ENCODE measurements at regions not wholly inside any gene's neighbourhood (a gene's known extent, or its start where the extent isn't known, plus 50 kb on each side); places are given as distances from the start of the nearest gene placed in this dataset.

DNA sequence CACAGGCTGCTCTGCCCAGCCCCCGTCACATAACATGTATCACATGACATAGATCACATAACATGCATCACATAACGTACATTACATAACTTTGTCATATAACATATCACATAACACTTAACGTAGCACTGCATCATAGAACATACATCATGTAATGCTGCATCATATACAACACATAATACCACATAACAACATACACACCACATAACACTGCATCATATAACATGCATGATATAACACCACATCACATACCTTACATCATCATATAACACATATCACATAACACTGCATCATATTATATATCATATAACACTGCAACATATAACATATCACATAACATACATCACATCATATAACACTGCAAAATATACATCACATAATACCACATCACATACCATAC, 83.8 kb downstream of the AXIN2 start:
- no peak for DNase-seq

- DNase-seq, result no peak
Observed at GRCh38 chr17:65474660-65475059, 86.8 kb downstream of the AXIN2 start.

DNA sequence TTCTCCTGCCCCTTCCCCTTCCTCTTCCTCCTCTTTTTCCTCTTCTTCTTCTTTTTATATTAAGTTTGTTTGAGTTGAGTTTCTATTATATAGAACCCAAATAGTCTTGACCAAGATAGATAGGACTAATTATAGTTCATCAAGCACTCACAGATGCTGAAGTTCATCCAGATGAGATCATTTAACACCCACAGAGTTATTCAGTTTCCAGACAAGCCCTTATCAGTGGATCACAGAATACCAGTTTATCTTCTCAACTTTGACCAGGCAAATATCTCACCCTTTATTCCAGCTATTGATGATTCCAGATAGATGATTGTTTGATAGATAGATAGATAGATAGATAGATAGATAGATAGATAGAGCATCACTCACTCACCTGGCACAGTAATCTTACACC, 87.5 kb downstream of the AXIN2 start:
- no peak for DNase-seq

DNA sequence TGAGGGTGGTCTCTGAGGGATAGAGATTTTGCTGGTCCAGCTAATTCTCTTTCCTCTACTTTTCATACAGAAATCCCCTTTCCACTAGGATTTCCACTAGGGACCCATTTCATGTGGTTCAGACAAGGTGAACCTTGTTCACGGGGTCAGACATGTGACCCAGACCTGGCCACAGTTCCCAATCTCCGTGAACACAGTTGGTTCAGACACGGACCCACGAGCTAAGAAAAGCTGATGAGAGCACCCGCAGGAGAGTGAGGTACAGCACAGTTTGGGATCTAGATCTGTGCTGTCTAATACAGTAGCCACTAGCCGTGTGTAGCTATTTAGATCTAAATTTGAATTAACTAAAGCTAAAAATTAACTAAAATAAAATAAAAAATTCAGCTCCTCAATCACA, 88.1 kb downstream of the AXIN2 start:
- no peak for DNase-seq

- DNase-seq, result no peak
Observed at GRCh38 chr17:65472666-65473309, 88.7 kb downstream of the AXIN2 start.

GRCh38 chr17:65470783-65471182, 90.7 kb downstream of the AXIN2 start:
- no peak for DNase-seq

GRCh38 chr17:65468321-65468720, 93.1 kb downstream of the AXIN2 start:
- no peak for DNase-seq

- no peak for DNase-seq
Observed at GRCh38 chr17:65467156-65467555, 94.3 kb downstream of the AXIN2 start.

- no peak for DNase-seq
Observed at GRCh38 chr17:65466547-65466946, 94.9 kb downstream of the AXIN2 start.

GRCh38 chr17:65463242-65463641, 98.2 kb downstream of the AXIN2 start:
- no peak for DNase-seq

DNA sequence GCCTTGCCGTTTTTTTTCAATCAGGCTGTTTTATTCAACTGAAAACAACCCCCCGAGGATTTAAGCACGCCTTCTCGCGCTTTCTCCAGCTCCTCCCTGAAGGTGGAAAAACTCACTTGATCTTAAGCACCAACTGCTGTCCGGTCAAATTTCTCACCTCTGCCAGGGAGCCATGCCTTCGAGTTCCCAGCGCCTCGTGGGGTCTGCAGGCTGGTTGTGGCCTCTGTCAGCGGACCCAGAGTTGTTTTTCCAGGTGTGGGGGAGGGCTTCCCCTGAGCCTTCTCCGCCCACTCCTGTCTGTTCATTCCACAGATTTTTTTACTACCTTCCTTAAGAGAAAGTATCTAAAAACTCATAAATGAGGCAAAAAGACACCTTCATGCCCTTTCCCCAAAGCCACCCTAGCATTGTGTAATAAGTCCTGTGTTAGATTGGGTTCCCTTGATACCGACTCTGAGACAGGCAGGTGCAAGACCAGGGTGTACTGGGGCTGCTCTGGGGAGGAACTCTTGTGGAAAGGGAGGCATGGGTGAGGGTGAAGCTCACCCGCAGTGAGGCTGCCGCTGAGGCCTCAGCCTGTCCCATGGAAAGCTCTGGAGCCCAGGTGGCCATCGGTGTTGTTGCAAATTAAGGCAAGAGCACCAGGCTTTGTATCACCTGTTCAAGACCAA, 101.6 kb downstream of the AXIN2 start:
- DNase-seq, result no peak

DNA sequence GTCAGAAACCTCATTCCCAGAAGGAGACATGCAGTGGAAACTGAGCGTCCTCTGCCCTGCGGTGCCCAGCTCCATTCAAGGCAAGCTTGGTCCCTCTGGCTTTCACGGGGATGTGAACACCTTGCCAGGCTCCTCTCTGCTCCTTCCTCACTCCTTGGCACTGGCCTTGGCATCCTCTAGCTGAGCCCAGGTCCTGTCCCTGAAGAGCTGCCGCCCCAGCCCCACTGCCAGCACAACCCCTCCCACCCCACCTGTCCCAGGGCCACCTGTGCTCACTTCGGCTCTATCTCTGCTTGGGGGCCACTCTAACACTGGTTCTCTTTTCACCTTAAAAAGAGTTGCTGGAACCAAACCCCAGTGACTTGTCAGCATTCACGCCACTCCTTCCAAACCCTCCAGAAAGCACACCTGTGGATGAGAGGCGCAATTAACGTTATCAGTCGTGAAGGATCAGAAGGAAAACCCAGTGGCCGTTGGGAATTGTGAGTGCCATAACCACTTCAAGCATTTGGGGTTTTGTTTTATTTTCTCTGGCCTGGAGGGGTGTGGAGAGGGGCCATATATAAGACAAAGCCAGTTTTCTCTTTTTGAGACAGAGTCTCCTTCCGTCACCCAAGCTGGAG, 103.7 kb downstream of the AXIN2 start:
- no peak for DNase-seq

DNA sequence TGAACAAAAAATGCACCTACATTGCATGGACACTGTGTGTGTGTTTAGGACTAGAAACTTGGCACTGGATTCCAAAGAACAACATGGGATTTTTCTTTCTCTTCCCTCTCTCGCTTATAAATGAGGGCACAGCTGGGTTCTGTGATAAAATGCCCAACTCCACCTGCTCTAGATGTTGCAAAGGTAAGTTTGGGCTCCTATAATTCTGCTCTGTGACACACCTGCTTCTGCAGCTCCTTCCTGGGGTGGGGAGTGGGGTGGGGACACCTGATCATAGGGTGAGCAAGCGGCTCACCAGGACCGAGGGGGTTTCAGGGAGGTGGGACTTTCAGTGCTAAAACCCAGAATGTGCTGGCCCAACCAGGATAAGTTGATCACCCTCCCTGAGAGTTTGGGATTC, 104.3 kb downstream of the AXIN2 start:
- no peak for DNase-seq

- no peak for DNase-seq
Observed at GRCh38 chr17:65456368-65457151, 104.9 kb downstream of the AXIN2 start.

- peak; percentile 5 to 14 for DNase-seq
Observed at GRCh38 chr17:65455972-65456343, 105.5 kb downstream of the AXIN2 start.

- no peak for DNase-seq
Observed at GRCh38 chr17:65455154-65455971, 106.1 kb downstream of the AXIN2 start.

DNA sequence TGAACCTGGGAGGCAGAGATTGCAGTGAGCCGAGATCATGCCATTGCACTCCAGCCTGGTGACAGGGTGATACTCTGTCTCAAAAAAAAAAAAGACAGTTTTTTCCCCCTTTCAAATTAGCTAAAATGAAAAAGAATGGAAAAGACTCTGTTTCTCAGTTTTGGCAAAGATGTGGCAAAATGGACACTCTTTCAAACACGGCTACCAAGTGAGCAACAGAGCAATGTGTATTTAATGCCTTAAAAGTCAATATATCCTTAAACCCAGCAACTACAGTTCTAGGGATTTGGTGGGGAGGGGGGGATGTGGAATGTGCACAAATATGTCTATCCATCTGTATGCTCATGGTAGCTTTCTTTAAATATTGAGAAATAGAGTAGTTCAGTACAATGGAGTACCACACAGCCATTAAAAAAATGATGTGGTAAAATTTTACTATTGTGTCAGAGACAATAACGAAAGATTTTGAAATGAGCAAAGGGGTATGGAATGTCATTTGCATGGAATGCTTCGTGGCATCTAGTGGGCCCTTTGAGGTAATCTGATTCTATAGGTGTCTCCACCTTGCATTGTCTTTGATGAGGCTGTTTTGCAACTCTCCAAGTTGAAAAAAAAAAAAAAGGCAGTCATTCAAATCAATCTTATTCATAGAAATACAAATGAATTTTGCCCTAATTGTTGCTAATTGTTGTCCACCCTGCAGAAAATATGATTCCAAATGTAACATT, 108.1 kb downstream of the AXIN2 start:
- no peak for DNase-seq

DNA sequence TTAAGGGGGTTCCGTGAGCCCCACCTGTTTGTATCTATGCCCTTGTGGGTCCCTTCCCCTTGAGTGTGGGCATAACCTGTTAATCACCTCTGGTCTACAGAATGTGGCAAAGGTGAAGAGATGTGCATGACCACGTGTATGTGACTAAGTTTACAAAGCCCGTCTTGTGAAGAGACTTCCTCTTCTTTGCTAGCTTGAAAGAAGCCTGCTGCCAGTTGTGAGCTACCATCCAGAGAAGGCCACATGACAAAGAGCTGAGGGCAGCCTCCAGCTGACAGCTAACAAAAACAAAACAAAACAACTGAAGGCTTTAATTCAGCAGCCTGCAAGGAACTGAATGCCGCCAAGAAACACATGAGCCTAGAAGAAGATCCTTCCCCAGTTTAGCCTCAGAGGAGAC, 112.0 kb downstream of the AXIN2 start:
- no peak for DNase-seq

DNA sequence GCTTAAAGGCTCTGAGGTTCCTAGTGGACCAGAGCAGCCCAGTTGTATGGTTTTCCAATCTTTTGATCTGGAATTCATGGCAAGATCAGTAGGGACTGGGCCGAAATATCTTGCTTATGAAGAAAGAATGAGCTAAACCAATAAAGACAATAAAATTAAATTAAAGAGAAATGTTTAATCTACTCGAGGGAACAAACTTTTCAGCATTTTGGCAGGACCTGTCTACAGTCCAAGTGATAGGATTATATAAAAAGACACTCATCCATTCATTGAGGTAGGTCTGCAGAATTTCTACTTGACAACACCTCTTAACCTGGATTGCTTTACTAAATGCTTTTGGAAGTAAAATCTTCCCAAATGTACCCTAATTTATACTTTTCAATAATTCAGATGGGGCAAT, 113.6 kb downstream of the AXIN2 start:
- no peak for DNase-seq

GRCh38 chr17:65446838-65447526, 114.5 kb downstream of the AXIN2 start:
- no peak for DNase-seq

DNA sequence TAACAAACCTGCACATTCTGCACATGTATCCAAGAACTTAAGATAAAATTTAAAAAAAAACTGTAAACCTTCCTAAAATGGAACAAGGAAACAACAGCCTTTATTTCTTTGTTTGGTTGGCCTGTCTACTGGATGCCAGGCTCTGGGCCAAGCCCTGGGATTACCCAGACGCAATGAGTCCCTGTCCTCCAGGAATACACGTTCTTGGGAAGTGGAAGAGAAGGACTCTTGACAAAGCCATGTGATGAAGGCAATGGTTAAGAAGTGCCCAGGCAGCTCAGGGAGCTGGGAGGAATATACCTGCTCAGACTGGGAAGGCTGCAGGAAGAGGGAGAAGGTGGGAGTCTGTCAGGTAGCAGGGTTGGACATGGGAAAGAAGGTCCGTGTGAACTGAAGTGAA, 115.4 kb downstream of the AXIN2 start:
- DNase-seq, result no peak

DNA sequence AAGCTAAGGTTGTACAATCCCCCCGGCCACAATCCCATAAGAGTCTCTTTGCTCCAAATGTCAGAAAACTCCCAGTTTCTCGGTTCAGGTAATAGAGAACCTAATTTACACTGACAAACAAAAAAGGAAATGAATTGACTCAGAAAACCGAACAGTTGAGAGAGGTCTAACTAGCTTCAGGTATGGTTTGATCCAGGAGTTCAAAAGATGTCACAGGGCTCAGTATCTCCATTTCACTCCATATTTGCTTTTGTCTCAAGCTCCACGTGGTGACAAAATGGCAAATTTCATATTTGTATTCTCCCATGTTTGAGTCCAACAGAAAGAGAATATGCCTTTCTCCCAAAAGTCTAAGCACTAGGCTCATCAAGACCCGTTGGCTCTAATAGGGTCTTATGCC, 117.4 kb downstream of the AXIN2 start:
- DNase-seq, result no peak
